Thyroid gland (tissue), 4 donors: ENCODE measurements at regions not wholly inside any gene's neighbourhood (a gene's known extent, or its start where the extent isn't known, plus 50 kb on each side); places are given as distances from the start of the nearest gene placed in this dataset.

Source experiments
- DNase-seq, 2 donors: peaks; one replicate each; pipeline ENCODE4 v3.0.0-alpha.2; 2019
- H3K27ac ChIP-seq, 3 donors: fragments of 200-600 bp; sonication (generic); 1 replicate in 2 of 3; 2 replicates in 1 of 3; pipeline ENCODE4 v1.5.1; 2016 to 2019; ENCODE audit warnings: mild to moderate bottlenecking in 1 of 3, moderate library complexity in 1 of 3
- H3K27me3 ChIP-seq: fragments of 200-600 bp; sonication (generic); one replicate; pipeline ENCODE4 v1.5.1; 2019
- H3K36me3 ChIP-seq, 2 donors: fragments of 200-600 bp; sonication (generic); one replicate each; pipeline ENCODE4 v1.5.1; 2016 to 2019
- H3K4me1 ChIP-seq, 2 donors: fragments of 200-600 bp; sonication (generic); one replicate each; pipeline ENCODE4 v1.5.1; 2017 to 2019
- H3K4me3 ChIP-seq, 3 donors: fragments of 200-600 bp; sonication (generic); replicated peaks in 1 of 3; 1 replicate in 2 of 3; 2 replicates in 1 of 3; pipeline ENCODE4 v1.5.1; 2016; ENCODE audit warnings: mild to moderate bottlenecking in 1 of 3
- H3K9me3 ChIP-seq: fragments of 200-600 bp; sonication (generic); one replicate; pipeline ENCODE4 v1.5.1; 2017
- POLR2A ChIP-seq, 2 donors: fragments of 450-650 bp; IDR thresholded peaks; one replicate each; pipeline ENCODE4 v1.6.1; 2017; ENCODE audit warnings: antibody characterized with exemption in 2 of 2, mild to moderate bottlenecking in 2 of 2, moderate library complexity in 1 of 2
- WGBS, 2 donors: methylation state at CpG; one replicate each; pipeline ENCODE4 v1.1.5; 2017; 5-methylcytosine and 5-hydroxymethylcytosine counted together
- intact Hi-C: fragments of 100-400 bp; cut with DNase I; formaldehyde crosslinking; loops from one replicate; pipeline ENCODE4 v1.15.1; 2023
- TF ChIP-seq, protein P1 (sequence below), 6 experiments: fragments of 200-600 bp in 3 of 6; fragments of 450-650 bp in 3 of 6; sonication (generic) in 3 of 6; IDR thresholded peaks; one replicate each; pipeline ENCODE4 v1.5.1; 2016 to 2019; ENCODE audit warnings: antibody characterized with exemption in 6 of 6, mild to moderate bottlenecking in 2 of 6, inconsistent platforms in 1 of 6, moderate library complexity in 1 of 6

DNA sequence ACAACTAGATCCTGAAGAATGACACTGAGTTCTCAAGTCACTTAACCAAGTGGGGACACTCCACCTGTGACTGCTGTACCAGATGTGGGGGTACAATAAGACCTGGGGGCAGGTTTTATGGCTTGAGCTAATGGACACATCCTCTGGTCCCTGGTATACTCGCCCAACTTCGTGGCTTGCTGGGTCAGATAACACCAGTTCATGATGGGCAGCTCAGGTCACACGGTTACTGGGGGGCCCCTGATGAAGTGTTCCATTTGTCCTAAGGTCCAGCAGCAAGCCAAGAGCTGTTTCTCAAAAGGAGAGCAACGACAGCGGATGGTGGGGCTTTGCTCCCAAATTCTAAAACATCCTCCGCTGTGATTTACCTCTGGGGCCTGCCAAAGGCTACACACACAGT, 1368.4 kb downstream of the BRD1 start:
- H3K27me3 ChIP-seq: no peaks in the 10 kb centered on the region
- no peak overlapping the region for H3K27ac ChIP-seq
- intact Hi-C loops: no loop called here
- no peaks in the 10 kb centered on the region for H3K4me1 ChIP-seq
- TF ChIP-seq POLR2A (IDR thresholded peaks at IDR 0.05): no peak
- TF ChIP-seq, protein P1, sequence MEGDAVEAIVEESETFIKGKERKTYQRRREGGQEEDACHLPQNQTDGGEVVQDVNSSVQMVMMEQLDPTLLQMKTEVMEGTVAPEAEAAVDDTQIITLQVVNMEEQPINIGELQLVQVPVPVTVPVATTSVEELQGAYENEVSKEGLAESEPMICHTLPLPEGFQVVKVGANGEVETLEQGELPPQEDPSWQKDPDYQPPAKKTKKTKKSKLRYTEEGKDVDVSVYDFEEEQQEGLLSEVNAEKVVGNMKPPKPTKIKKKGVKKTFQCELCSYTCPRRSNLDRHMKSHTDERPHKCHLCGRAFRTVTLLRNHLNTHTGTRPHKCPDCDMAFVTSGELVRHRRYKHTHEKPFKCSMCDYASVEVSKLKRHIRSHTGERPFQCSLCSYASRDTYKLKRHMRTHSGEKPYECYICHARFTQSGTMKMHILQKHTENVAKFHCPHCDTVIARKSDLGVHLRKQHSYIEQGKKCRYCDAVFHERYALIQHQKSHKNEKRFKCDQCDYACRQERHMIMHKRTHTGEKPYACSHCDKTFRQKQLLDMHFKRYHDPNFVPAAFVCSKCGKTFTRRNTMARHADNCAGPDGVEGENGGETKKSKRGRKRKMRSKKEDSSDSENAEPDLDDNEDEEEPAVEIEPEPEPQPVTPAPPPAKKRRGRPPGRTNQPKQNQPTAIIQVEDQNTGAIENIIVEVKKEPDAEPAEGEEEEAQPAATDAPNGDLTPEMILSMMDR (IDR thresholded peaks at IDR 0.05): no peak
- no peak overlapping the region for H3K4me3 ChIP-seq
- DNase-seq: no peak
- no peaks in the 10 kb centered on the region for H3K9me3 ChIP-seq
- no peaks in the 10 kb centered on the region for H3K36me3 ChIP-seq
- WGBS, 2 donors: 76 to 78% methylated on average over 5 to 6 of the region's 6 CpGs

DNA sequence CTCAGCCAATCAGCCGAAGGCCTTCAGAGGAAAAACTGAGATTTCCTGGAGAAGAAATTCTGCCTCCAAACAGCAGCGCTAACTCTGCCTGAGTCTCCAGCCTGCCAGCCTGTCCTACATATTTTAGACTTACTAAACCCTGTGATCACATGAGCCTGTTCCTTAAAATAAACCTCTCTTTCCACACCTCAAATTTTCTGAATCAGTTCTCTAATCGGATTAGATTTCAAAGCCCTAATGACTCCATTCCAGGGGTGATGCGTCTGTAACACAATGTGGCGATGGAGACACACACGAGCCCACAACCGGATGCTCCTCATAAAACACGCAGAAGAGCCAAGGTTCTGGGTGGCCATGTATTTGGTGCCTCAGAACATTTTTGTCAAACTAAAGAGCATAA, 1371.2 kb downstream of the BRD1 start:
- no peak for DNase-seq
- Histone ChIP-seq H3K4me1 (no peaks in the 10 kb centered on the region), H3K9me3 (no peaks in the 10 kb centered on the region), H3K27ac (no peak overlapping the region), H3K27me3 (no peaks in the 10 kb centered on the region), H3K4me3 (no peak overlapping the region), H3K36me3 (no peaks in the 10 kb centered on the region)
- 87% methylated on average over 8 of the region's 8 CpGs for WGBS, 2 donors
- no peak for TF ChIP-seq POLR2A (IDR thresholded peaks at IDR 0.05)
- TF ChIP-seq, protein P1 (IDR thresholded peaks at IDR 0.05): no peak
- intact Hi-C loops: no loop called here

DNA sequence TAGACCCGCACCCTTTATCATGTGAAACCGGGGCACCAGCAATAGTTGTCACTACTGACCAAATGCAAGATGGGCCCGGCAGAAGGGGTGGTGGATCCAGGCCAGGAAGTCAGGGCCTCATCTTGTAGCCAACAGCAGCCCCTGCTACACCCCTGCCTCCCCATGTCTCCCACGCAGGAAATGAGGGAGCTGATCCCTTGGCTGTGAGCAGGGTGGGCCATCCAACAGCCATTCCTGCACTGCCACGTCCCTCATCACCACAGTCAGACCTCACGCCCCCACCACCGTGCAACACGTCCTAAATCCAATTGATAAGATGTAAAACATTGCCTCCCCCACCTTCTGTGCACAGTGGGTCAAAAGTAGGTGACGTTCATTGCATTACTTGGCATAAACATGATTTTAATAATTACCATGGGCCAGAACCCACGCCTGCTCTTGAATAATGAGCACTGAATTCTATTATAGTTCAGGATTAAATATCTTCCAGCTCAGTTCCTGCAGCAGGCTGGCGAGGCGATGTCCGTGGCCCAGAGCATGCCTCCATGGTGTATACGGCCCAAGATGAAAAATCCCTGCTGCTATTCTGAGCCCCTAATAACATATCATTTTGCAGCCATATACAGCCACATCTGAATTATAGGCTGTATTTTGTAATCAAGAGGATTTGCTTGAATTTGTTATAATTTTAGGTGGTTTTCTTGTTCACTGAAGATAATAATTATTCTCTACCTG, 1373.8 kb downstream of the BRD1 start:
- DNase-seq: no peak
- WGBS, 2 donors: 84 to 90% methylated on average over 12 to 14 of the region's 14 CpGs
- intact Hi-C loops: no loop called here
- H3K27ac ChIP-seq: no peak overlapping the region
- TF ChIP-seq, protein P1 (IDR thresholded peaks at IDR 0.05): no peak
- TF ChIP-seq POLR2A (IDR thresholded peaks at IDR 0.05): no peak
- no peak overlapping the region for H3K4me3 ChIP-seq
- H3K9me3 ChIP-seq: no peaks in the 10 kb centered on the region
- no peaks in the 10 kb centered on the region for H3K27me3 ChIP-seq
- no peaks in the 10 kb centered on the region for H3K36me3 ChIP-seq
- H3K4me1 ChIP-seq: peaks cover 0 to 4% of the 10 kb centered on the region in 2 donors

DNA sequence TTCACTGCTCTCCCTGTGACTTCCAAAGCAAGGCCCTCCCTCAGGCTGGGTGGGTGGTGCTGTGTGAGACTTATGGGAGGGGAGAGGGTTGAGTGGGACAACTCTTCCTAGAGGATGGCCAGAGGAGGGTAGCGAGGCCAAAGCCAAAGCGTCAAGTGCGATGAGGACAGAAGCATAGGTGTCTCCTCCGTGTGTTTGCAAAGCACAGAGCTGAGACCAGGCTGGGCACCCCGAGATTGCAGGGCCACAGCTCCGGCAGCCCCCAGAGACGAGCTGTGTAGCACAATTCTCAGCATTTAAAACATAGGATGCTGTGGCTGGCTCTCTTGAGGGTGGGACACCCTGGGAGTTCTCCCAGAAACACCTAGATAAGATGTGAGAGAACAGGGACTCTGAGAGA, 1374.5 kb downstream of the BRD1 start:
- Histone ChIP-seq H3K27me3 (no peaks in the 10 kb centered on the region), H3K4me1 (peaks cover 0 to 4% of the 10 kb centered on the region in 2 donors), H3K36me3 (no peaks in the 10 kb centered on the region), H3K4me3 (no peak overlapping the region), H3K27ac (no peak overlapping the region), H3K9me3 (no peaks in the 10 kb centered on the region)
- DNase-seq: no peak
- intact Hi-C loops: no loop called here
- TF ChIP-seq, protein P1 (IDR thresholded peaks at IDR 0.05): no peak
- no peak for TF ChIP-seq POLR2A (IDR thresholded peaks at IDR 0.05)
- WGBS, 2 donors: 97 to 98% methylated on average over 5 to 7 of the region's 7 CpGs

DNA sequence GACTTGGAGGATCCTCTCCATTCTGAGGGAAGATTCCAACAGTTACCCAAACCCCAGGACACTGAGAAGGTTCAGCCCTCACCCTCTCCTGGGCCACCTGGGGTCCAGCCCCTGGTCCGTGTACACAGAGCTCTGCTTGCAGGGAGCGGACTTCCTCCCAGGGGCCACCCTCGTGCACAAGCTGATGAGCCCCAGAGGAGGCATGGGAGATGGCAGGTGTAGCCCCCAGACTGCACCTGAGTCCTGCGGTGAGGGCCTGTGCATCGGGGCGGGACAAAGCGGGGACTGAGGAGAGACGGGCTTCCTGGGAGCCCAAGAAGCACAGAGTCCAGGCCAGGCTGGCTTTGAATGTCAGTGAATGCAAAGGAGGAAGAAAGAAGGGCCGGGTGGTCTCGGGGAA, 1374.9 kb downstream of the BRD1 start:
- DNase-seq: no peak
- peaks cover 0 to 4% of the 10 kb centered on the region in 2 donors for H3K4me1 ChIP-seq
- no peak for TF ChIP-seq POLR2A (IDR thresholded peaks at IDR 0.05)

More for the DNA sequence above, 1374.9 kb downstream of the BRD1 start:
- intact Hi-C loops: no loop called here
- whole genome bisulfite sequencing, 2 donors: 78 to 90% methylated on average over 10 of the region's 10 CpGs
- Histone ChIP-seq H3K4me3 (no peak overlapping the region), H3K27ac (no peak overlapping the region), H3K9me3 (no peaks in the 10 kb centered on the region), H3K36me3 (no peaks in the 10 kb centered on the region), H3K27me3 (no peaks in the 10 kb centered on the region)
